SU-DHL-6 (cell line): ENCODE measurements at regions not wholly inside any gene's neighbourhood (a gene's known extent, or its start where the extent isn't known, plus 50 kb on each side); places are given as distances from the start of the nearest gene placed in this dataset.

Experiments
- CTCF ChIP-seq: fragments of 200-600 bp; sonication (generic); IDR thresholded peaks from one replicate; pipeline ENCODE4 v1.5.1; 2017; ENCODE audit warnings: antibody characterized with exemption, mild to moderate bottlenecking, low read length, moderate library complexity; ENCODE audit not compliant: insufficient read depth, poor library complexity, severe bottlenecking
- EZH2phosphoT487 ChIP-seq: fragments of 200-600 bp; sonication (generic), shearing (Covaris generic); conservative IDR thresholded peaks from 2 replicates; pipeline ENCODE4 v1.6.1; 2018; ENCODE audit warnings: mild to moderate bottlenecking, antibody characterized with exemption, low read length, moderate library complexity, mixed read lengths

- TF ChIP-seq CTCF (no peak), EZH2phosphoT487 (no peak)
Observed at GRCh38 chr7:113283861-113284260, 165.5 kb upstream of the SMIM30 start.
